Heart right ventricle (tissue), 16 donors: ENCODE measurements at regions not wholly inside any gene's neighbourhood (a gene's known extent, or its start where the extent isn't known, plus 50 kb on each side); places are given as distances from the start of the nearest gene placed in this dataset.

Experiments
- ATAC-seq, 8 donors: fragments of 200-7000 bp; cut with Tn5 transposase; one replicate each; pipeline ENCODE4 v1.9.1; 2020; ENCODE audit warnings: mild to moderate bottlenecking in 8 of 8, moderate library complexity in 8 of 8, moderate number of reproducible peaks in 1 of 8
- DNase-seq, 2 donors: peaks; one replicate each; pipeline ENCODE4 v3.0.0-alpha.2; 2020
- H3K27ac ChIP-seq, 10 donors: fragments of 200-600 bp; sonication (generic) in 2 of 10; one replicate each; pipeline versions ENCODE4 v1.5.0 to v1.8.0; 2020 to 2022; ENCODE audit warnings: mild to moderate bottlenecking in 3 of 10
- H3K27me3 ChIP-seq, 7 donors: fragments of 200-600 bp; one replicate each; pipeline ENCODE4 v1.8.0; 2021 to 2022; ENCODE audit warnings: mild to moderate bottlenecking in 2 of 7
- H3K36me3 ChIP-seq, 9 donors: fragments of 200-600 bp; sonication (generic) in 1 of 9; one replicate each; pipeline versions ENCODE4 v1.5.0 to v1.8.0; 2020 to 2022; ENCODE audit warnings: mild to moderate bottlenecking in 2 of 9
- H3K4me1 ChIP-seq, 9 donors: fragments of 200-600 bp; sonication (generic) in 1 of 9; one replicate each; pipeline versions ENCODE4 v1.5.0 to v1.8.0; 2020 to 2022; ENCODE audit warnings: mild to moderate bottlenecking in 4 of 9
- H3K4me3 ChIP-seq, 10 donors: fragments of 200-600 bp; sonication (generic) in 2 of 10; one replicate each; pipeline versions ENCODE4 v1.5.0 to v1.8.0; 2020 to 2022; ENCODE audit warnings: mild to moderate bottlenecking in 7 of 10, moderate library complexity in 2 of 10
- H3K9me3 ChIP-seq, 11 donors: fragments of 200-600 bp in 10 of 11; sonication (generic) in 2 of 11; one replicate each; pipeline versions ENCODE4 v1.5.0 to v1.8.0; 2013 to 2022; ENCODE audit warnings: mild to moderate bottlenecking in 2 of 11, control low read depth in 1 of 11, moderate library complexity in 1 of 11
- WGBS, 2 donors: extraction: QIAGEN DNeasy Blood & Tissue Kit; methylation state at CpG; one replicate each; pipeline ENCODE4 v1.1.7; 2013; ENCODE audit warnings: inconsistent platforms in 1 of 2; 5-methylcytosine and 5-hydroxymethylcytosine counted together
- intact Hi-C, 10 donors: fragments of 100-400 bp; cut with DNase I; formaldehyde crosslinking; loops; one replicate each; pipeline versions ENCODE4 v1.11.1 to v1.14.2; 2022
- TF ChIP-seq, protein P1 (sequence below), 9 donors: fragments of 200-600 bp; sonication (generic) in 2 of 9; IDR thresholded peaks; one replicate each; pipeline versions ENCODE4 v1.5.0 to v1.8.0; 2021 to 2022; ENCODE audit warnings: antibody characterized with exemption in 9 of 9, mild to moderate bottlenecking in 5 of 9, moderate library complexity in 1 of 9
- donor health status: Arrhythmogenic right ventricular cardiomyopathy.
- donor health status: ischemic (EF 13 %, LVEDD 7.1; RV severe dilation, severe dysfunction).
- donor health status: healthy with polysubstance abuse.
- donor health status: DM: no; HTN: yes; CAD: no.
- donor health status: DM: no; HTN: no; CAD: no.
- donor health status: ischemic (EF 25% LVEDD 6.9; RV normal size, moderate dysfunction).
- donor health status: ischemic (EF 25% LVEDD 5.7; RV mildly dilated, moderate dysfunction).
- donor health status: healthy.
- donor health status: DM: yes; HTN: yes; CAD: no.
- donor health status: Ischemic cardiomyopathy.
- donor health status: ischemic (EF 35%, LVEDD 5.7; RV mildly dilated, moderate dysfunction).
- donor health status: nonischemic (EF 11% LVEDD 7.7; RV severe dilation, severe dysfunction).
- donor health status: DM: yes; HTN: yes; CAD: no.
- donor health status: PGD.
- donor health status: ischemic (EF 29% LVEDD 5.4; RV normal size, mild dysfunction).
- donor health status: nonischemic (EF 23%, LVEDD 6.1; RV moderate dilation, normal function).

DNA sequence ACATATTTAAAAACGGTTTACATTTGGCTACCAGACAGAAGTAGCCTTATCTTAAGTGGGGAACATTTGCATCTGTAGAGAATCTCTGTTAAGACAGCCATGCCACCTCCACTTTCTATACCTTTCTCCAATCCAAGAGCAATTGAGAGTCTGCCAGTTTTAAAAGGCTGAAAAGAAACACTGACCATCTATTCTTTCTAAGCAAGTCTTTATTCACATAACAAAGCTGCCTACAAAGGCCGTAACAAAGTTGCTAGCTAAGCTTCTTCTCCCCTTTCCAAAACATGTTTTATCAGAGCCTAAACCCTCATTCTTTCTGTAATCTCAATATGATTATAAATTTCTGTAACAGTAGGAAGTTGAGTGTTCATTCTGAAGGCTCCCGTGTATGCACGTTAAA, 1078.3 kb downstream of the NCAM2 start:
- no peaks in the 10 kb centered on the region for H3K4me1 ChIP-seq
- intact Hi-C loops: no loop called here
- whole genome bisulfite sequencing, 2 donors: 59 to 60% methylated on average over 4 of the region's 4 CpGs
- H3K36me3 ChIP-seq: no peaks in the 10 kb centered on the region
- no peaks in the 10 kb centered on the region for H3K27me3 ChIP-seq
- peaks cover 0 to 24% (median 3%) of the 10 kb centered on the region in 11 donors for H3K9me3 ChIP-seq
- ATAC-seq (no peak), DNase-seq (no peak)
- no peak overlapping the region for H3K27ac ChIP-seq
- H3K4me3 ChIP-seq: no peak overlapping the region
- TF ChIP-seq, protein P1, sequence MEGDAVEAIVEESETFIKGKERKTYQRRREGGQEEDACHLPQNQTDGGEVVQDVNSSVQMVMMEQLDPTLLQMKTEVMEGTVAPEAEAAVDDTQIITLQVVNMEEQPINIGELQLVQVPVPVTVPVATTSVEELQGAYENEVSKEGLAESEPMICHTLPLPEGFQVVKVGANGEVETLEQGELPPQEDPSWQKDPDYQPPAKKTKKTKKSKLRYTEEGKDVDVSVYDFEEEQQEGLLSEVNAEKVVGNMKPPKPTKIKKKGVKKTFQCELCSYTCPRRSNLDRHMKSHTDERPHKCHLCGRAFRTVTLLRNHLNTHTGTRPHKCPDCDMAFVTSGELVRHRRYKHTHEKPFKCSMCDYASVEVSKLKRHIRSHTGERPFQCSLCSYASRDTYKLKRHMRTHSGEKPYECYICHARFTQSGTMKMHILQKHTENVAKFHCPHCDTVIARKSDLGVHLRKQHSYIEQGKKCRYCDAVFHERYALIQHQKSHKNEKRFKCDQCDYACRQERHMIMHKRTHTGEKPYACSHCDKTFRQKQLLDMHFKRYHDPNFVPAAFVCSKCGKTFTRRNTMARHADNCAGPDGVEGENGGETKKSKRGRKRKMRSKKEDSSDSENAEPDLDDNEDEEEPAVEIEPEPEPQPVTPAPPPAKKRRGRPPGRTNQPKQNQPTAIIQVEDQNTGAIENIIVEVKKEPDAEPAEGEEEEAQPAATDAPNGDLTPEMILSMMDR (IDR thresholded peaks at IDR 0.05): no peak

DNA sequence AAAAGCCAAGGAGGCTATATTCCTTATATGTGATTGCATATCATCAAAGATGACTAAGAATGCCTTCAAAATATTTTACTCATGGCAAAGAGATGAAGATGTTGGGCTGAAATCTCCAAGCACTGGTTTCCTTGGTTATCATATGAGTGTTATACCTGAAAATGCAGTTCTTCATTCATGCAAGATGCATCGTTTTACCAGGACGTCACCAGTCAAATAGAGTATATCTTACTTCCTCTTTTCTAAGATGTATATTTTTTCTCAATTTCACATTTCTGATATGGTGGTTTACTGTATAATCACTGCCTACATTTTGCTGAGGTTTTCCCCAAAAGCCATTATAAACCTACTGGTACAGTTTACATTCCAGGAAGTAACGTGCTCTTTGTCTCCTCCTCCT, 1085.7 kb downstream of the NCAM2 start:
- no peak overlapping the region for H3K27ac ChIP-seq
- intact Hi-C loops: no loop called here
- ATAC-seq (no peak), DNase-seq (no peak)
- WGBS, 2 donors: 80 to 84% methylated on average over 3 of the region's 3 CpGs
- no peaks in the 10 kb centered on the region for H3K36me3 ChIP-seq
- no peaks in the 10 kb centered on the region for H3K4me1 ChIP-seq
- peaks cover 0 to 29% (median 7%) of the 10 kb centered on the region in 11 donors for H3K9me3 ChIP-seq
- TF ChIP-seq, protein P1 (IDR thresholded peaks at IDR 0.05): no peak
- H3K27me3 ChIP-seq: no peaks in the 10 kb centered on the region
- H3K4me3 ChIP-seq: no peak overlapping the region

DNA sequence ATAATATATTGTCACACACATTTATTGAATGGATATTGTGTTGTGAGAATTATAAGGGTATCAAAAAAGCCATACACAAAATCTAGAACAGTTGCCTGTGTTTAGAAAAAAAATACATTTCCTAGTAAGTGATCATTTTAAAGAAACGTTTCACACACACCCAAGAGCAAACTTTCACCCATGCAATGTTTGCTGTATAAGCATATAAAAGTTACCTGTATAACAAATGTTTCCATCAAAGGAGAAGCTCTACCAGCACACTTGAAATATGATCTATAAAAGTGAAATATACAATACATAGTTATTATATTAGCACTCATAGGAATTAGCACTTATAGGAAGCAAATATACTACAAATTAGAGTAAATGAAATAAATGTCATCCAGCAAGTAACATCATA, 1098.1 kb downstream of the NCAM2 start:
- H3K4me3 ChIP-seq: no peak overlapping the region
- TF ChIP-seq, protein P1 (IDR thresholded peaks at IDR 0.05): no peak
- peaks cover 0 to 30% (median 0%) of the 10 kb centered on the region in 11 donors for H3K9me3 ChIP-seq
- no peak for DNase-seq
- no peaks in the 10 kb centered on the region for H3K4me1 ChIP-seq
- no peak overlapping the region for H3K27ac ChIP-seq
- H3K27me3 ChIP-seq: no peaks in the 10 kb centered on the region
- no peak for ATAC-seq
- 69 to 70% methylated on average over 1 of the region's 1 CpG for WGBS, 2 donors
- H3K36me3 ChIP-seq: no peaks in the 10 kb centered on the region
- intact Hi-C loops: no loop called here

DNA sequence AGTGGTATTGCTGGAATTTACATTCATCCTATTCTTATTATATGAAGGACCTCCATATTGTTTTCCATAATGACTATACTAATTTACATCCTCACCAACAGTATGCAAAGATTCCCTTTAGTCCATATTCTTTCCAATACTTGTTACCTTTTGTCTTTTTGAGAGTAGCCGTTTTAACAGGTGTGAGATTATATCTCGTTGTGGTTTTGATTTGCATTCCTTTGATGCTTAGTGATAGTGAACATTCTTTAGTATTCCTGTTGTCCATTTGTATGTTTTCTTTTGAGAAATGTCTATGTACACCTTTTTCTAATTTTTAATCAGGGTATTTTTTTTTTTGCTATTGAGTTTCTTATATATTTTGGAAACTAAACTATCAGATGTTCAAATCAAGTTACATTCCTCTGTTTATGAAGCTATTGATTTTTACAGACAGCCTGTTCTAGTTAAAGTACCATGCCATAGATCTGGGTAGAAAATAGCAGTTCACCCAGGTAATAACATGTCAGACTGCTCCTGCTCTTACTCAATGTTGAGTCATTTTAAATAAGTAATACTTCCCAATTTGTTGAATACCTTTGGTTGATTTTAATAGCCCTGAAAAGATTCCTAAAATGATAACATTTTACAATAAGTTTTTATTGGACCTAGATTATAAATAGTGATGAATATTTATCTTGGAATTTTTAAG, 1108.7 kb downstream of the NCAM2 start:
- no peak overlapping the region for H3K27ac ChIP-seq
- H3K27me3 ChIP-seq: no peaks in the 10 kb centered on the region
- no peak overlapping the region for H3K4me3 ChIP-seq
- WGBS, 2 donors: 72 to 76% methylated on average over 2 of the region's 2 CpGs
- TF ChIP-seq, protein P1 (IDR thresholded peaks at IDR 0.05): no peak
- intact Hi-C loops: loop anchor here in 1 of 10 donors (2.0 kb wide), 1 partner anchor 42 kb away; no protein-coding TSS in a partner anchor
- H3K36me3 ChIP-seq: no peaks in the 10 kb centered on the region
- H3K4me1 ChIP-seq: no peaks in the 10 kb centered on the region
- DNase-seq: no peak
- H3K9me3 ChIP-seq: peaks cover 0 to 13% (median 0%) of the 10 kb centered on the region in 11 donors
- no peak for ATAC-seq
